ENCODE measurements at regions not wholly inside any gene's neighbourhood (a gene's known extent, or its start where the extent isn't known, plus 50 kb on each side); places are given as distances from the start of the nearest gene placed in this dataset.
"Not testable (repeated sequence)": the region's sequence is repeated elsewhere in the genome, so short reads cannot be mapped to it uniquely, and the experiment has no call there.

DNA sequence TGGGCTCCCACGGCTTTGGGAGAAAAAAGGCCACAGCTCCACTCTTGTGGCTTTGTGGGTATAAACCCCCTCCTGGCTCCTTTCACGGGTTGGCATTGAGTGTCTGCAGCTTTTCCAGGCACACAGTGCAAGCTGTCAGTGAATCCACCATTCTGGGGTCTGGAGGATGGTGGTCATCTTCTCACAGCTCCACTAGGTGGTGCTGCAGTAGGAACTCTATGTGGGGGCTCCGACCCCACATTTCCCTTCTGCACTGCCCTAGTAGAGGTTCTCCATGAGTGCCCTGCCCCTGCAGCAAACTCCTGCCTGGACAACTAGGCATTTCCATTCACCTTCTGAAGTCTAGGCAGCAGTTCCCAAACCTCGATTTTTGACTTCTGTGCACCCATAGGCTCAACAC, 104.5 kb downstream of the ART5 start:
- TF ChIP-seq, protein P1, sequence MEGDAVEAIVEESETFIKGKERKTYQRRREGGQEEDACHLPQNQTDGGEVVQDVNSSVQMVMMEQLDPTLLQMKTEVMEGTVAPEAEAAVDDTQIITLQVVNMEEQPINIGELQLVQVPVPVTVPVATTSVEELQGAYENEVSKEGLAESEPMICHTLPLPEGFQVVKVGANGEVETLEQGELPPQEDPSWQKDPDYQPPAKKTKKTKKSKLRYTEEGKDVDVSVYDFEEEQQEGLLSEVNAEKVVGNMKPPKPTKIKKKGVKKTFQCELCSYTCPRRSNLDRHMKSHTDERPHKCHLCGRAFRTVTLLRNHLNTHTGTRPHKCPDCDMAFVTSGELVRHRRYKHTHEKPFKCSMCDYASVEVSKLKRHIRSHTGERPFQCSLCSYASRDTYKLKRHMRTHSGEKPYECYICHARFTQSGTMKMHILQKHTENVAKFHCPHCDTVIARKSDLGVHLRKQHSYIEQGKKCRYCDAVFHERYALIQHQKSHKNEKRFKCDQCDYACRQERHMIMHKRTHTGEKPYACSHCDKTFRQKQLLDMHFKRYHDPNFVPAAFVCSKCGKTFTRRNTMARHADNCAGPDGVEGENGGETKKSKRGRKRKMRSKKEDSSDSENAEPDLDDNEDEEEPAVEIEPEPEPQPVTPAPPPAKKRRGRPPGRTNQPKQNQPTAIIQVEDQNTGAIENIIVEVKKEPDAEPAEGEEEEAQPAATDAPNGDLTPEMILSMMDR (conservative IDR thresholded peaks at IDR 0.05; ENCODE audit: low read length), result peak; percentile 17; the same call in 1 of the 2 replicates
- not testable (repeated sequence) for H3K27me3 ChIP-seq (ENCODE audit: insufficient read depth, low read length, poor library complexity, severe bottlenecking); H3K36me3 ChIP-seq (ENCODE audit: insufficient read depth, low read length); H3K9me2 ChIP-seq (replicated peaks; ENCODE audit: low read depth, low read length); H4K20me1 ChIP-seq (ENCODE audit: insufficient read depth, low read length, poor library complexity, severe bottlenecking); H3K9me3 ChIP-seq (ENCODE audit: insufficient read depth, low read depth, low read length); H3K9ac ChIP-seq (ENCODE audit: low read depth, low read length, poor library complexity, severe bottlenecking); H3K4me2 ChIP-seq (ENCODE audit: low read depth, low read length, poor library complexity, severe bottlenecking); H2AFZ ChIP-seq (ENCODE audit: low read length); H3K79me2 ChIP-seq (ENCODE audit: insufficient read depth, low read length); H3F3A ChIP-seq (ENCODE audit: low read depth); H3K4me1 ChIP-seq (ENCODE audit: insufficient read depth, low read length, poor library complexity, severe bottlenecking); H3K4me3 ChIP-seq (ENCODE audit: low read length, poor library complexity, severe bottlenecking)

DNA sequence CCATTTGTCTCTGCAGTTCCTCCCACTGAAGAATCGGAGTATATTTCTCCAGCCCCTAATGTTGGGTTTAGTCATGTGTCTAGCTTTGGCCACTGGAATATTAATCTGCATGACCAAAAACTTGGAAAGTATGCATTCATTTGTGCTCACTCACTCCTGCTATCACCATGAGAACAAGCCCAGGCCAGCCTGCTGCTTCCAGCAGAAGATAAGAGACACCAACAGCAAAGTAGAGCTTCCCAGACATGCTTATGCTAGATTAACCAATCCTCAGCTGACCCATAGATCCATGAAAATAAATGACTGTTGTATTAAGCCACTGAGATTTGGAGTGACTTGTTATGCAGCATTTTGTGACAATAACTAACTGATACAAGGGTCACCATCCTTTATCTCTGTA, 108.8 kb downstream of the ART5 start:
- H3K4me1 ChIP-seq (ENCODE audit: insufficient read depth, low read length, poor library complexity, severe bottlenecking); H3K79me2 ChIP-seq (ENCODE audit: insufficient read depth, low read length); H3K9ac ChIP-seq (ENCODE audit: low read depth, low read length, poor library complexity, severe bottlenecking); H3K9me2 ChIP-seq (replicated peaks; ENCODE audit: low read depth, low read length); H3K4me2 ChIP-seq (ENCODE audit: low read depth, low read length, poor library complexity, severe bottlenecking); H3K9me3 ChIP-seq (ENCODE audit: insufficient read depth, low read depth, low read length); H3K4me3 ChIP-seq (ENCODE audit: low read length, poor library complexity, severe bottlenecking); H3K36me3 ChIP-seq (ENCODE audit: insufficient read depth, low read length); H3F3A ChIP-seq (ENCODE audit: low read depth); H3K27me3 ChIP-seq (ENCODE audit: insufficient read depth, low read length, poor library complexity, severe bottlenecking); H4K20me1 ChIP-seq (ENCODE audit: insufficient read depth, low read length, poor library complexity, severe bottlenecking); H2AFZ ChIP-seq (ENCODE audit: low read length): not testable (repeated sequence)

DNA sequence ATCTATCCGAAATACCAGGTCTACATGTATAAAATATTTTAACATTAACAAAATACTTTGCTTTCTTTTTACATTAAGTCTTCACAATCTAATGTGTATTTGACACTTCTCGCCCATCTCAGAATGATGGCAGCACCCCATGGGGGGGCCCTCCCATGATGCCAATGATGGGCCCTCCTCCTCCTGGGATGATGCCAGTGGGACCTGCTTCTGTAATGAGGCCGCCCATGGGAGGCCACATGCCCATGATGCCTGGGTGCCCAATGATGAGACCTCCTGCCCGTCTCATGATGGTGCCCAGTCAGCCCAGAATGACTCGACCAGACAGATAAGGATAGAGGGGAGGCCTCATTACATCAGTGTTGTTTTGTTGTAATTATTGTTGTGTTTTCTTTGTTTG, 110.5 kb downstream of the ART5 start:
- not testable (repeated sequence) for H3K4me3 ChIP-seq (ENCODE audit: low read length, poor library complexity, severe bottlenecking); H3K27me3 ChIP-seq (ENCODE audit: insufficient read depth, low read length, poor library complexity, severe bottlenecking)

DNA sequence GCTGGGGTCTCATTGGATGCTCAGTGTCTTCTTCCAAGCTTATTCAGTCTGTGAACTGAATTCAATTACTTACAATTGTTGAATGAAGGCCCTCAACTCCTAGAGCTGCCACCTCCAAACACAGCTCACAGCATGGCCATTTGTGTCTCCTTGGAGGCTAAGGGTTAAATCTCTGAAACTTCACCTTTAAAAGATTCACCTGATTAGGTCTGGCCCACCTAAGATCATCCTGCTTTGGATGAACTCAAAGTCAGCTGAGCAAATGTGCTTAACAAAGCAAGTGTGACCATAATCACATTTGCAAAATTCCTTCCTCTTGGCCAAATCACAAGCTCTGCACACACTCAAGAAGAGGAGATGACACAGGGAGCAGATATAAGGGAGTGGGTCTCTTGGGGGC, 118.2 kb downstream of the ART5 start:
- H3K4me3 ChIP-seq (ENCODE audit: low read length, poor library complexity, severe bottlenecking); H3K4me2 ChIP-seq (ENCODE audit: low read depth, low read length, poor library complexity, severe bottlenecking); H2AFZ ChIP-seq (ENCODE audit: low read length); H4K20me1 ChIP-seq (ENCODE audit: insufficient read depth, low read length, poor library complexity, severe bottlenecking); H3F3A ChIP-seq (ENCODE audit: low read depth); H3K79me2 ChIP-seq (ENCODE audit: insufficient read depth, low read length); H3K27me3 ChIP-seq (ENCODE audit: insufficient read depth, low read length, poor library complexity, severe bottlenecking); H3K9me3 ChIP-seq (ENCODE audit: insufficient read depth, low read depth, low read length); H3K9ac ChIP-seq (ENCODE audit: low read depth, low read length, poor library complexity, severe bottlenecking); H3K9me2 ChIP-seq (replicated peaks; ENCODE audit: low read depth, low read length); H3K4me1 ChIP-seq (ENCODE audit: insufficient read depth, low read length, poor library complexity, severe bottlenecking); H3K36me3 ChIP-seq (ENCODE audit: insufficient read depth, low read length): not testable (repeated sequence)

More for the DNA sequence above, 110.5 kb downstream of the ART5 start:
- H3K9ac ChIP-seq (ENCODE audit: low read depth, low read length, poor library complexity, severe bottlenecking); H3K36me3 ChIP-seq (ENCODE audit: insufficient read depth, low read length); H4K20me1 ChIP-seq (ENCODE audit: insufficient read depth, low read length, poor library complexity, severe bottlenecking); H3K4me2 ChIP-seq (ENCODE audit: low read depth, low read length, poor library complexity, severe bottlenecking); H3F3A ChIP-seq (ENCODE audit: low read depth); H2AFZ ChIP-seq (ENCODE audit: low read length); H3K4me1 ChIP-seq (ENCODE audit: insufficient read depth, low read length, poor library complexity, severe bottlenecking); H3K9me2 ChIP-seq (replicated peaks; ENCODE audit: low read depth, low read length); H3K9me3 ChIP-seq (ENCODE audit: insufficient read depth, low read depth, low read length); H3K79me2 ChIP-seq (ENCODE audit: insufficient read depth, low read length): not testable (repeated sequence)

DNA sequence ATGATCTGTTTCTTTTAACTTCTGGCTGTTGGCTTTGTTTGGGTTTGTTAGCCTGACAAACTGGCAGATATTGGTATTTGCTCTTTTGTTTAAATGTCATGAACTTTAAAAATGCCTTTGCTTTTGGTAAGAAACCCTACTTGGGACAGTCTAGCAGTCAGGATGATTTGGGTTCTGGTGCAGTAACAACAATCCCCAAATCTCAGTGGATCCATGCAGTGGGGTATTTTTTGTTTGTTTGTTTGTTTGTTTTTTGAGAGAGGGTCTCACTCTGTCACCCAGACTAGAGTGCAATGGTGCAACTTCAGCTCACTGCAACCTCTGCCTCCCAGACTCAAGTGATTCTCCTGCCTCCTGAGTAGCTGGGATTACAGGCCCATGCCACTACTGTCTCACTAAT, 120.9 kb downstream of the ART5 start:
- not testable (repeated sequence) for H4K20me1 ChIP-seq (ENCODE audit: insufficient read depth, low read length, poor library complexity, severe bottlenecking); H3K9me3 ChIP-seq (ENCODE audit: insufficient read depth, low read depth, low read length); H3K4me3 ChIP-seq (ENCODE audit: low read length, poor library complexity, severe bottlenecking); H3K27me3 ChIP-seq (ENCODE audit: insufficient read depth, low read length, poor library complexity, severe bottlenecking); H3F3A ChIP-seq (ENCODE audit: low read depth); H3K9me2 ChIP-seq (replicated peaks; ENCODE audit: low read depth, low read length); H3K79me2 ChIP-seq (ENCODE audit: insufficient read depth, low read length); H3K9ac ChIP-seq (ENCODE audit: low read depth, low read length, poor library complexity, severe bottlenecking); H3K4me2 ChIP-seq (ENCODE audit: low read depth, low read length, poor library complexity, severe bottlenecking); H3K36me3 ChIP-seq (ENCODE audit: insufficient read depth, low read length); H3K4me1 ChIP-seq (ENCODE audit: insufficient read depth, low read length, poor library complexity, severe bottlenecking); H2AFZ ChIP-seq (ENCODE audit: low read length)

DNA sequence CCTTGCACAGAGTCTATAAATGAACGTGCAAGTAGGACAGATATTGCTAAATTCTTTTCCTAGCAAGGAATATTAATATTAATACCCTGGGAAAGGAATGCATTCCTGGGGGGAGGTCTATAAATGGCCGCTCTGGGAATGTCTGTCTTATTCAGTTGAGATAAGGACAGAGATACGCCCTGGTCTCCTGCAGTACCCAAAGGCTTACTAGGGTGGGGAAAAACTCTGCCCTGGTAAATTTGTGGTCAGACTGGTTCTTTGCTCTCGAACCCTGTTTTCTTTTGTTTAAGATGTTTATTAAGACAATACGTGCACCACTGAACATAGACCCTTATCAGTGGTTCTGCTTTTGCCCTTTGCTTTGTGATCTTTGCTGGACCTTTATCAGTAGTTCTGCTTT, 122.0 kb downstream of the ART5 start:
- H3K79me2 ChIP-seq (ENCODE audit: insufficient read depth, low read length); H4K20me1 ChIP-seq (ENCODE audit: insufficient read depth, low read length, poor library complexity, severe bottlenecking); H2AFZ ChIP-seq (ENCODE audit: low read length); H3K9ac ChIP-seq (ENCODE audit: low read depth, low read length, poor library complexity, severe bottlenecking); H3K4me3 ChIP-seq (ENCODE audit: low read length, poor library complexity, severe bottlenecking); H3F3A ChIP-seq (ENCODE audit: low read depth); H3K4me2 ChIP-seq (ENCODE audit: low read depth, low read length, poor library complexity, severe bottlenecking); H3K36me3 ChIP-seq (ENCODE audit: insufficient read depth, low read length); H3K4me1 ChIP-seq (ENCODE audit: insufficient read depth, low read length, poor library complexity, severe bottlenecking); H3K27me3 ChIP-seq (ENCODE audit: insufficient read depth, low read length, poor library complexity, severe bottlenecking); H3K9me2 ChIP-seq (replicated peaks; ENCODE audit: low read depth, low read length); H3K9me3 ChIP-seq (ENCODE audit: insufficient read depth, low read depth, low read length): not testable (repeated sequence)

DNA sequence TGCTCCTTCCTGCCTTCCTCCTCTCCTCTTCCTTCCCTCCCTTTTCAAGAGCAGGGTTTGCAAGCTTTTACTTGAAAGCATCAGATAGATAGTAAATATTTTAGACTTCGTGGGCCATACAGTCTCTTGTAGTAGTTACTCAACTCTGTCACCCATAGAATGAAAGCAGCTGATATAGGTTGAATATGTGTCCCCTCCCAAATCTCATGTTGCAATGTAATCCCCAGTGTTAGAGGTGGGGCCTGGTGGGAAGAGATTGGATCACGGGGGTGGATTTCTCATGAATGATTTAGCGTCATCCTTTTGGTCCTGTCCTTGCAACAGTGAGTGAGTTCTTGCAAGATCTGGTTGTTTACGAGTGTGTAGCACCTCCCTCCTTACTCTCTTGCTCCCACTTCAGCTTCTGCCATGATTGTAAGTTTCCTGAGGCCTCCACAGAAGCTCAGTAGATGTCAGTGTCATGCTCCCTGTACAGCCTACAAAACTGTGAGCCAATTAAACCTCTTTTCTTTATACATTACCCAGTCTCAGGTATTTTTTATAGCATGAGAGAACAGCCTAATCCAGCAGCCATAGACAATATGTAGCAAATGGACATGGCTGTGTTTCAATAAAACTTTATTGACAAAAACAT, 124.7 kb downstream of the ART5 start:
- not testable (repeated sequence) for H3K27me3 ChIP-seq (ENCODE audit: insufficient read depth, low read length, poor library complexity, severe bottlenecking); H3K4me2 ChIP-seq (ENCODE audit: low read depth, low read length, poor library complexity, severe bottlenecking); H3F3A ChIP-seq (ENCODE audit: low read depth); H3K9me2 ChIP-seq (replicated peaks; ENCODE audit: low read depth, low read length); H3K79me2 ChIP-seq (ENCODE audit: insufficient read depth, low read length); H3K9me3 ChIP-seq (ENCODE audit: insufficient read depth, low read depth, low read length); H3K36me3 ChIP-seq (ENCODE audit: insufficient read depth, low read length); H2AFZ ChIP-seq (ENCODE audit: low read length); H4K20me1 ChIP-seq (ENCODE audit: insufficient read depth, low read length, poor library complexity, severe bottlenecking); H3K4me1 ChIP-seq (ENCODE audit: insufficient read depth, low read length, poor library complexity, severe bottlenecking); H3K9ac ChIP-seq (ENCODE audit: low read depth, low read length, poor library complexity, severe bottlenecking); H3K4me3 ChIP-seq (ENCODE audit: low read length, poor library complexity, severe bottlenecking)

Data from Loucy (cell line).